ENCODE measurements at regions not wholly inside any gene's neighbourhood (a gene's known extent, or its start where the extent isn't known, plus 50 kb on each side); places are given as distances from the start of the nearest gene placed in this dataset.
A peak's percentile ranks its signal among the peaks of the same experiment; 100 is the strongest.

DNA sequence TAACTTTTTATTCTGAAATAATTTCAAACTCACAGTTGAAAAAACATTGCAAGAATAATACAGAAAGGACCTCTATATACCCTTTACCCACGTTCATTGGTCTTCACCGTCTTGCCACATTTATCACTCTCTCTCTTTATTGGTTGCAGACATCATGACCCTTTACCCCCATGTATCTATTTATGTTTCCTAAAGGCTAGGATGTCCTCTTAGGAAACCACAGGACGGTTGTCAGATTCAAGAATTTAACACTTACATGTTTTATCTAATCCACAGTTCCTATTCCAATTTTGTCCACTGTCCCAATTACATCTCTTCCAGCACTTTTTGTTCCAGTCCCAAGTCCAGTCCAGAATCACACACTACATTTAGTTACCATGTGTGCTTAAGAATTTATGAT, 67.6 kb upstream of the FGFR2 start:
- Histone ChIP-seq H3K27ac (no peak overlapping the region), H3K4me1 (replicated peaks in 1 of 2) (peaks cover 0 to 17% of the 10 kb centered on the region in 2 donors), H3K9me3 (replicated peaks in 1 of 3) (no peaks in the 10 kb centered on the region), H3K36me3 (replicated peaks in 1 of 2) (no peaks in the 10 kb centered on the region), H3K4me3 (no peak overlapping the region), H3K27me3 (no peaks in the 10 kb centered on the region)
- intact Hi-C loops (cut with DNase I): no loop called here
- WGBS, 4 donors: 66 to 81% (median 74%) methylated on average over 3 of the region's 3 CpGs
- no peak for TF ChIP-seq POLR2A (IDR thresholded peaks at IDR 0.05)
- TF ChIP-seq, protein P1, sequence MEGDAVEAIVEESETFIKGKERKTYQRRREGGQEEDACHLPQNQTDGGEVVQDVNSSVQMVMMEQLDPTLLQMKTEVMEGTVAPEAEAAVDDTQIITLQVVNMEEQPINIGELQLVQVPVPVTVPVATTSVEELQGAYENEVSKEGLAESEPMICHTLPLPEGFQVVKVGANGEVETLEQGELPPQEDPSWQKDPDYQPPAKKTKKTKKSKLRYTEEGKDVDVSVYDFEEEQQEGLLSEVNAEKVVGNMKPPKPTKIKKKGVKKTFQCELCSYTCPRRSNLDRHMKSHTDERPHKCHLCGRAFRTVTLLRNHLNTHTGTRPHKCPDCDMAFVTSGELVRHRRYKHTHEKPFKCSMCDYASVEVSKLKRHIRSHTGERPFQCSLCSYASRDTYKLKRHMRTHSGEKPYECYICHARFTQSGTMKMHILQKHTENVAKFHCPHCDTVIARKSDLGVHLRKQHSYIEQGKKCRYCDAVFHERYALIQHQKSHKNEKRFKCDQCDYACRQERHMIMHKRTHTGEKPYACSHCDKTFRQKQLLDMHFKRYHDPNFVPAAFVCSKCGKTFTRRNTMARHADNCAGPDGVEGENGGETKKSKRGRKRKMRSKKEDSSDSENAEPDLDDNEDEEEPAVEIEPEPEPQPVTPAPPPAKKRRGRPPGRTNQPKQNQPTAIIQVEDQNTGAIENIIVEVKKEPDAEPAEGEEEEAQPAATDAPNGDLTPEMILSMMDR (IDR thresholded peaks at IDR 0.05): no peak
- no peak for DNase-seq

DNA sequence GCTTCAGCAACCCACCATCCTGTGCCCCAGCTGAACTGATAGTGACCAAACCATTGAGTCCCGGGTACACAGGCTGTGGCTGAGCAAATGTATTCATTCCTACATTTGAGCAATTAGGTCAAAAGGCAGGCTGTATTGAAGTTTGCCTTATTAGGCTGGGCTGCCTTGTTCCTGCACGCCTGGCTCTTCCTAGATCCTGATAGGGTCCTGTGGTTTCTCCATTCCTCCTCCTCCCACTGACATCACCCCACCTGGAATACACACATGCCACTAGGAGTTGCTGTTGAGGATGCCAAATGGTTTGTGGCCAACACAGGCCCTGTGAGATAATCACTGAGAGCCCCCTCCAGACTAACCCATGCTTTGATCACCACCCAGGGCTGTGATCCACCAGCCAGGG, 66.4 kb upstream of the FGFR2 start:
- no peak overlapping the region for H3K4me3 ChIP-seq
- 67 to 85% (median 83%) methylated on average over 1 to 2 of the region's 2 CpGs for WGBS, 4 donors
- no peak overlapping the region for H3K27ac ChIP-seq
- H3K4me1 ChIP-seq (replicated peaks in 1 of 2): peaks cover 0 to 17% of the 10 kb centered on the region in 2 donors
- no peaks in the 10 kb centered on the region for H3K36me3 ChIP-seq (replicated peaks in 1 of 2)
- H3K9me3 ChIP-seq (replicated peaks in 1 of 3): no peaks in the 10 kb centered on the region
- no peak for DNase-seq
- TF ChIP-seq, protein P1 (IDR thresholded peaks at IDR 0.05): no peak
- no peak for TF ChIP-seq POLR2A (IDR thresholded peaks at IDR 0.05)
- H3K27me3 ChIP-seq: no peaks in the 10 kb centered on the region
- intact Hi-C loops (cut with DNase I): no loop called here

DNA sequence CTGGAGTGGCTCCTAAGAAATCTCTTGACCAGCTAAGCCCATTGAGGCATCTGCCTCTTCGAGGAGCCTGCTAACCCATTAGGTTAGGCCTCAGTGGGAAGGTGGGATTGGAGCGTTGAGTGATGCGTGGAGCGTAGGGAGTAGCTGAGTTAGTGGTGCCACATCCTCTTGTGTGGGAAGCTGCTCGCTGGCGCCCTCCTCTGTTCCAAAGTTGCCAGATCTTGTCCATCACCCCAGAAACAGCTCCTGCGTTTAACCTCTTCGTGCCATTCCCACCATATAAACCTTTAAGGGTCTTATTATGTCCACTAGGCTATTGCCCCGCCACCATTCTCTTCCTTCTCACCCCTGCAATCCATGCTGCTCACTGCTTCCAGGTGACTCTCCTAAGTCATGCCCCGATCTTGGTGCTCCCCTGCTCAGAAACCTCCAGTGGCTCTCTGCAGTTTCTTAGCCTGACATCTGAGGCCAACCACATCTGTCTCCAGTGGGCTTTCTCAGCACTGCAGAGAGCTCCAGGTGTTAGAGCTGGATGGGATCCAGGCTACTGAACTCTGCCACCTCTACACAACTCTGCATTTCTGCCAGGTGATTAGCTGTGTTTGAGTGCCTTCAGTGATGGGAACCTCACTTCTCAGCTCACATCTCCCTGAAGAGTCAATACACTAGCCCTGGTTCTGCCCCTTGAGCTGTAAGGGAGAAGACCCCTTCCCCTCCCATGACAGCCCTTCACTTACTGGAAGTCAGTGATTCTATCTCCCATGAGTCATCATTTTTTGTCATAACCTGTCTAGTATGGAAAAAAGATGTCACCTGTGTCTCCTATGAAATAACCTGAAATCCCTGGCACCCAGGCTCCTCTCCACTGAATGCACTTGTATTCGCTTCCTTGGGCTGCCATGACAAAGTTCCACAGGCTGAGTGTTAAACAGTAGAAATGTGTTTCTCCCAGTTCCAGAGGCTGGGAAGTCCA, 65.0 kb upstream of the FGFR2 start:
- H3K4me3 ChIP-seq: no peak overlapping the region
- TF ChIP-seq, protein P1 (IDR thresholded peaks at IDR 0.05): peak in 3 of 6 experiments; percentile 20 to 28 (median 25)
- TF ChIP-seq POLR2A (IDR thresholded peaks at IDR 0.05): no peak
- no peaks in the 10 kb centered on the region for H3K36me3 ChIP-seq (replicated peaks in 1 of 2)
- H3K4me1 ChIP-seq (replicated peaks in 1 of 2): peaks cover 0 to 7% of the 10 kb centered on the region in 2 donors
- intact Hi-C loops (cut with DNase I): no loop called here
- 59 to 80% (median 68%) methylated on average over 11 of the region's 11 CpGs for WGBS, 4 donors
- H3K9me3 ChIP-seq (replicated peaks in 1 of 3): no peaks in the 10 kb centered on the region
- H3K27me3 ChIP-seq: no peaks in the 10 kb centered on the region
- no peak overlapping the region for H3K27ac ChIP-seq
- DNase-seq: peak in 5 of 7 donors; percentile 16 to 56 (median 31)

DNA sequence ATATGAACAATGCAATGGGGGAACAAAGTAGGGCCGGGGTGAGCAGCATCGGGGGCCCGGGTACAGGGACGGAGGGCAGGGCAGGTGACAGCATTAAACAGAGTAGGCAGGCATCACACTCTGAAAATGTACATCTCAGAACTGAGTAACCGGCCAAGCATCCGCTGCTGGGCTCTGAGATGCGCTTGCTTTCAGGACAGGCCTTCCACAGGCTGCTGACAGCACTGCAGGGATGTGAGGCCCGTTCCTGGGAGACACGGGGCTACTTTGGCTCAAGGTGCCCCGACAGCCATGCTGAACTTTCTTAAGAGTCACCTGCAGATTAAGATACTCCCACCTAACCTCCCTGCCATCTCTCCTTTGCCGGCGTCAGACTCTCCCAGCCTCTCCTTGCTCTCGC, 64.3 kb upstream of the FGFR2 start:
- peaks cover 0 to under 1% of the 10 kb centered on the region in 2 donors for H3K4me1 ChIP-seq (replicated peaks in 1 of 2)
- TF ChIP-seq, protein P1 (IDR thresholded peaks at IDR 0.05): no peak
- TF ChIP-seq POLR2A (IDR thresholded peaks at IDR 0.05): no peak
- H3K27ac ChIP-seq: no peak overlapping the region
- no peak overlapping the region for H3K4me3 ChIP-seq
- WGBS, 4 donors: 85 to 95% (median 91%) methylated on average over 13 of the region's 13 CpGs
- intact Hi-C loops (cut with DNase I): no loop called here
- no peaks in the 10 kb centered on the region for H3K27me3 ChIP-seq
- peak in 1 of 7 donors; percentile 36 for DNase-seq
- no peaks in the 10 kb centered on the region for H3K36me3 ChIP-seq (replicated peaks in 1 of 2)
- no peaks in the 10 kb centered on the region for H3K9me3 ChIP-seq (replicated peaks in 1 of 3)

Data from adrenal gland (tissue), 9 donors.